ENCODE measurements at regions not wholly inside any gene's neighbourhood (a gene's known extent, or its start where the extent isn't known, plus 50 kb on each side); places are given as distances from the start of the nearest gene placed in this dataset.

DNA sequence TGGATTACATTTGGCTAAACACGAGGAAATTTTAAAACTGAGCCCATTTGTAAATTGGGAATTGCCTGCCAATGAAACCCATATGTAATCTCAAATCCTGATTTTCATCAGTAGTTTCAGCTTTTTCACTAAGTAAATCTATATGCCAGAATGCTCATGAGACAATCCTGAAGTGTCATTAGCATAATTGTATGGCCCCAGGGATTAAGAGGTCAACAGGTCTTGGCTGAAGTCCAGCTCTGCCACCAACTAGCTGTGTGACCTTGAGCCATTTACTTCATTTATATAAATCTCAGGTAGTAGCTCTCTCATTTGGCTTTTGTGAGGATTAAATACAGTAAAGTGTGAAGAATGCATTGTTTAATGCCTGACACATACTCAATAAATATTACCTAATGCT is 320.5 kb upstream of the EMCN start:
- Histone ChIP-seq H3K14ac (replicated peaks; ENCODE audit: low read depth, low read length) (no peak overlapping the region), H3K79me1 (ENCODE audit: low read depth in 1 of 2, low read length in 2 of 2) (no peaks in the 10 kb centered on the region), H2BK120ac (ENCODE audit: low read depth, low read length) (no peak overlapping the region), H4K20me1 (ENCODE audit: insufficient read depth, low read length) (no peaks in the 10 kb centered on the region), H4K5ac (ENCODE audit: low read depth, low read length) (no peak overlapping the region), H3K23ac (ENCODE audit: low read depth, low read length) (no peak overlapping the region), H3K27me3 (ENCODE audit: control insufficient read depth, insufficient read depth, low read length) (no peaks in the 10 kb centered on the region), H3K36me3 (ENCODE audit: control insufficient read depth, insufficient read depth, low read length) (no peaks in the 10 kb centered on the region), H3K9ac (ENCODE audit: low read depth, low read length) (no peak overlapping the region), H3K27ac (ENCODE audit: insufficient read depth, low read length) (no peak overlapping the region), H2BK15ac (ENCODE audit: low read depth, low read length) (no peak overlapping the region), H3K4ac (ENCODE audit: low read depth, low read length) (no peak overlapping the region), H3K4me2 (ENCODE audit: low read depth, low read length) (no peak overlapping the region), H3K18ac (ENCODE audit: low read depth, low read length) (no peak overlapping the region), H3K4me3 (ENCODE audit: insufficient read depth, low read depth, low read length) (no peak overlapping the region), H2AFZ (replicated peaks; ENCODE audit: low read length, poor library complexity) (no peak overlapping the region), H4K91ac (ENCODE audit: insufficient read depth, low read depth, low read length) (no peak overlapping the region), H4K8ac (ENCODE audit: low read depth in 2 of 2, low read length in 2 of 2) (no peak overlapping the region), H3K9me3 (ENCODE audit: control insufficient read depth, insufficient read depth, low read length) (no peaks in the 10 kb centered on the region), H2BK20ac (ENCODE audit: low read depth, low read length) (no peak overlapping the region), H3K4me1 (ENCODE audit: control insufficient read depth, insufficient read depth, low read length) (no peaks in the 10 kb centered on the region), H2AK5ac (ENCODE audit: low read depth, low read length) (no peak overlapping the region), H2BK5ac (ENCODE audit: low read depth, low read length, poor library complexity, severe bottlenecking) (no peak overlapping the region), H2AK9ac (replicated peaks; ENCODE audit: low read depth, low read length, poor library complexity) (no peak overlapping the region), H3K9me1 (ENCODE audit: insufficient read depth, low read length) (no peaks in the 10 kb centered on the region), H3K56ac (ENCODE audit: extremely low read depth, insufficient read depth, low read length) (no peak overlapping the region)
- TF ChIP-seq RCOR1 (IDR thresholded peaks at IDR 0.05; ENCODE audit: insufficient replicate concordance, low read length) = no peak
- TF ChIP-seq CEBPB (IDR thresholded peaks at IDR 0.05; ENCODE audit: low read depth, low read length) = no peak
- TF ChIP-seq RAD21 (IDR thresholded peaks at IDR 0.05; ENCODE audit: low read length) = no peak
- TF ChIP-seq, protein P1, sequence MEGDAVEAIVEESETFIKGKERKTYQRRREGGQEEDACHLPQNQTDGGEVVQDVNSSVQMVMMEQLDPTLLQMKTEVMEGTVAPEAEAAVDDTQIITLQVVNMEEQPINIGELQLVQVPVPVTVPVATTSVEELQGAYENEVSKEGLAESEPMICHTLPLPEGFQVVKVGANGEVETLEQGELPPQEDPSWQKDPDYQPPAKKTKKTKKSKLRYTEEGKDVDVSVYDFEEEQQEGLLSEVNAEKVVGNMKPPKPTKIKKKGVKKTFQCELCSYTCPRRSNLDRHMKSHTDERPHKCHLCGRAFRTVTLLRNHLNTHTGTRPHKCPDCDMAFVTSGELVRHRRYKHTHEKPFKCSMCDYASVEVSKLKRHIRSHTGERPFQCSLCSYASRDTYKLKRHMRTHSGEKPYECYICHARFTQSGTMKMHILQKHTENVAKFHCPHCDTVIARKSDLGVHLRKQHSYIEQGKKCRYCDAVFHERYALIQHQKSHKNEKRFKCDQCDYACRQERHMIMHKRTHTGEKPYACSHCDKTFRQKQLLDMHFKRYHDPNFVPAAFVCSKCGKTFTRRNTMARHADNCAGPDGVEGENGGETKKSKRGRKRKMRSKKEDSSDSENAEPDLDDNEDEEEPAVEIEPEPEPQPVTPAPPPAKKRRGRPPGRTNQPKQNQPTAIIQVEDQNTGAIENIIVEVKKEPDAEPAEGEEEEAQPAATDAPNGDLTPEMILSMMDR (conservative IDR thresholded peaks at IDR 0.05; ENCODE audit: low read depth, low read length) = no peak
- no peak for TF ChIP-seq MAFK (IDR thresholded peaks at IDR 0.05; ENCODE audit: low read depth, low read length)
- DNase-seq = no peak
- CTCF ChIA-PET = no interaction called here
- POLR2A ChIA-PET (ENCODE audit: unreplicated experiment) = no interaction called here
- ATAC-seq (ENCODE audit: low read depth) = no peak
- in situ Hi-C loops (cut with MboI; ENCODE audit: low sequenced_read_pairs) = no loop called here
- intact Hi-C loops (cut with micrococcal nuclease) = no loop called here
- no CpG with 5 or more reads among the region's 1 CpG for WGBS, 2 experiments (ENCODE audit: extremely low coverage in 2 of 2, insufficient read length in 1 of 2)
- BruUV-seq (replicated peaks) = no TSS peak
- dilution Hi-C loops (cut with HindIII; ENCODE audit: low sequenced_read_pairs, unreplicated experiment) = no loop called here

All from IMR-90 (cell line).